B cell (primary cell): ENCODE measurements at regions not wholly inside any gene's neighbourhood (a gene's known extent, or its start where the extent isn't known, plus 50 kb on each side); places are given as distances from the start of the nearest gene placed in this dataset.

Experiments used
- ATAC-seq: fragments of 200-7000 bp; cut with Tn5 transposase; one replicate; pipeline ENCODE4 v1.10.0; 2021; ENCODE audit warnings: low read depth, mild to moderate bottlenecking, moderate number of reproducible peaks, moderate library complexity
- CTCF ChIA-PET: fragments of 350-600 bp; sonication (Branson Sonifier 250); formaldehyde crosslinking; loops from one replicate; lab custom pipeline; 2021; ENCODE audit warnings: antibody characterized with exemption, inconsistent platforms; lab: Charles Lee
- POLR2A ChIA-PET: fragments of 350-600 bp; sonication (Branson Sonifier 250); formaldehyde crosslinking; loops from one replicate; lab custom pipeline; 2021; ENCODE audit warnings: antibody characterized with exemption; lab: Charles Lee
- DNase-seq: peaks from one replicate; pipeline ENCODE4 v3.0.0; 2013
- H2AFZ ChIP-seq: 2 replicates; pipeline ENCODE4 v1.6.1; 2012; ENCODE audit warnings: mild to moderate bottlenecking, low read depth, low read length; ENCODE audit not compliant: insufficient read depth, poor library complexity, severe bottlenecking
- H3K27ac ChIP-seq, 2 donors: 1 replicate in 1 of 2; 2 replicates in 1 of 2; pipeline ENCODE4 v1.5.1; 2012 to 2013; ENCODE audit warnings: low read length in 2 of 2, mild to moderate bottlenecking in 2 of 2, moderate library complexity in 1 of 2
- H3K27me3 ChIP-seq, 4 experiments: fragments of 200-600 bp in 1 of 4; sonication (generic) in 1 of 4; replicated peaks in 1 of 4; 1 replicate in 2 of 4; 2 replicates in 2 of 4; pipeline versions ENCODE4 v1.6.1 to v1.7.0; 2013 to 2016; ENCODE audit warnings: low read length in 3 of 4, mild to moderate bottlenecking in 2 of 4, mixed read lengths in 1 of 4, moderate library complexity in 1 of 4; ENCODE audit not compliant: insufficient read depth in 4 of 4, control insufficient read depth in 3 of 4; ENCODE audit errors: control extremely low read depth in 1 of 4
- H3K36me3 ChIP-seq, 2 experiments: replicated peaks in 1 of 2; 1 replicate in 1 of 2; 2 replicates in 1 of 2; pipeline versions ENCODE4 v1.6.1 to v1.7.1; 2013; ENCODE audit warnings: low read length in 1 of 2; ENCODE audit not compliant: insufficient read depth in 2 of 2, control insufficient read depth in 1 of 2; ENCODE audit errors: control extremely low read depth in 1 of 2, extremely low read depth in 1 of 2
- H3K4me1 ChIP-seq, 2 donors: fragments of 200-600 bp in 1 of 2; sonication (generic) in 1 of 2; 1 replicate in 1 of 2; 2 replicates in 1 of 2; pipeline versions ENCODE4 v1.5.1 to v1.6.1; 2013 to 2017; ENCODE audit warnings: low read length in 2 of 2; ENCODE audit not compliant: control insufficient read depth in 2 of 2, insufficient read depth in 2 of 2
- H3K4me2 ChIP-seq: replicated peaks from 2 replicates; pipeline ENCODE3; 2012; ENCODE audit warnings: mild to moderate bottlenecking, low read depth, low read length; ENCODE audit not compliant: poor library complexity, severe bottlenecking
- H3K4me3 ChIP-seq, 5 experiments: fragments of 200-600 bp in 1 of 5; sonication (generic) in 1 of 5; 1 replicate in 3 of 5; 2 replicates in 2 of 5; pipeline versions ENCODE4 v1.5.1 to v1.7.0; 2011 to 2016; ENCODE audit warnings: low read length in 4 of 5, mild to moderate bottlenecking in 4 of 5, low read depth in 2 of 5, control low read depth in 1 of 5, moderate library complexity in 1 of 5; ENCODE audit not compliant: insufficient read depth in 1 of 5; ENCODE audit errors: control extremely low read depth in 1 of 5, extremely low read depth in 1 of 5
- H3K79me2 ChIP-seq: fragments of 200-600 bp; sonication (generic); one replicate; pipeline ENCODE4 v1.6.0; 2016; ENCODE audit warnings: low read length; ENCODE audit not compliant: control insufficient read depth, insufficient read depth
- H3K9ac ChIP-seq: fragments of 200-600 bp; sonication (generic); 2 replicates; pipeline ENCODE4 v1.6.1; 2017; ENCODE audit warnings: mild to moderate bottlenecking, low read length, moderate library complexity
- H3K9me3 ChIP-seq, 3 donors: one replicate each; pipeline versions ENCODE4 v1.6.1 to v1.7.1; 2013; ENCODE audit warnings: low read length in 2 of 3; ENCODE audit not compliant: control insufficient read depth in 2 of 3, insufficient read depth in 1 of 3; ENCODE audit errors: control extremely low read depth in 1 of 3
- H4K20me1 ChIP-seq: 2 replicates; pipeline ENCODE4 v1.6.0; 2012; ENCODE audit warnings: mild to moderate bottlenecking, low read length; ENCODE audit not compliant: insufficient read depth, control insufficient read depth, poor library complexity, severe bottlenecking
- H3K27ac Mint-ChIP-seq: one replicate; pipeline ENCODE4 v1.8.0; 2021; ENCODE audit warnings: mixed read lengths
- H3K27me3 Mint-ChIP-seq: one replicate; pipeline ENCODE4 v1.8.0; 2021; ENCODE audit warnings: mixed read lengths
- H3K4me1 Mint-ChIP-seq: one replicate; pipeline ENCODE4 v1.8.0; 2021; ENCODE audit warnings: mixed read lengths
- H3K4me3 Mint-ChIP-seq: one replicate; pipeline ENCODE4 v1.8.0; 2021; ENCODE audit warnings: mixed read lengths
- H3K9me3 Mint-ChIP-seq: one replicate; pipeline ENCODE4 v1.8.0; 2022; ENCODE audit warnings: mixed read lengths; ENCODE audit not compliant: insufficient read depth
- CTCF ChIP-seq: fragments of 200-600 bp; IDR thresholded peaks from one replicate; pipeline ENCODE4 v1.8.0; 2022; ENCODE audit warnings: antibody characterized with exemption, mild to moderate bottlenecking
- EZH2 ChIP-seq: IDR thresholded peaks from 2 replicates; pipeline ENCODE4 v1.6.1; 2012; ENCODE audit warnings: borderline replicate concordance, low read depth, mild to moderate bottlenecking, moderate library complexity, low read length; ENCODE audit not compliant: insufficient read depth, poor library complexity, severe bottlenecking
- WGBS: methylation state at CpG from one replicate; pipeline ENCODE4 v1.1.5; 2013; ENCODE audit warnings: missing lambda C conversion rate; ENCODE audit not compliant: insufficient coverage; 5-methylcytosine and 5-hydroxymethylcytosine counted together
- intact Hi-C: fragments of 100-400 bp; cut with micrococcal nuclease; formaldehyde crosslinking; loops from one replicate; pipeline ENCODE4 v1.10.0; 2022

DNA sequence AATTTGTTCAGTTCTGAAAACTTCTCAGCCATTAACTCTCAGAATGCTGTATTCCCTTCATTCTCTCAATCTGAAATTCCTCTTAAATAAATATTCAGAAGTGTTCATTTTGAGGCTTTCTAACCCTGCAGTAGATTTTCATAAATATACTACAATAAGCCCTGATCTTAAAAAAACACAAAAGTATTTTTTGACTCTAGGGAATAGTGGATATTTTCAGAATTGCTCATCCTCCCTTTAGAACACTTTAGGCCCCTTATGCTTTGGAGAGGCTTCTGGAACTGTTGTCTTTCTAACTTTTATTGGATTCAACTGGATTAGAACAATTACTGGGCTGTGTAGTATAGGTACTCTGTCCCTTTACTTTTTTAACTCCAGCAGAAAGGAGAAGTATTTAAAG, 1662.6 kb upstream of the MIR17HG start:
- H3K4me1 ChIP-seq, result no peaks in the 10 kb centered on the region
- no peaks in the 10 kb centered on the region for H3K27me3 ChIP-seq
- H3K27ac ChIP-seq, result no peak overlapping the region
- H3K9ac ChIP-seq, result no peak overlapping the region
- CTCF ChIA-PET, result no interaction called here
- H3K36me3 ChIP-seq, result no peaks in the 10 kb centered on the region
- no peaks in the 10 kb centered on the region for H4K20me1 ChIP-seq
- TF ChIP-seq EZH2 (no peak), CTCF (no peak)
- no peaks in the 10 kb centered on the region for H3K27me3 Mint-ChIP-seq
- no peak overlapping the region for H3K4me3 ChIP-seq
- DNase-seq (no peak), ATAC-seq (no peak)
- POLR2A ChIA-PET, result no interaction called here
- intact Hi-C loops, result no loop called here
- no peaks in the 10 kb centered on the region for H3K79me2 ChIP-seq
- H3K9me3 ChIP-seq, result peaks cover 0 to 10% (median 0%) of the 10 kb centered on the region in 3 donors
- no peak overlapping the region for H3K27ac Mint-ChIP-seq
- no peak overlapping the region for H3K4me3 Mint-ChIP-seq
- H2AFZ ChIP-seq, result no peak overlapping the region
- no peak overlapping the region for H3K4me2 ChIP-seq
- no peaks in the 10 kb centered on the region for H3K4me1 Mint-ChIP-seq
- H3K9me3 Mint-ChIP-seq, result peaks cover 3% of the 10 kb centered on the region

DNA sequence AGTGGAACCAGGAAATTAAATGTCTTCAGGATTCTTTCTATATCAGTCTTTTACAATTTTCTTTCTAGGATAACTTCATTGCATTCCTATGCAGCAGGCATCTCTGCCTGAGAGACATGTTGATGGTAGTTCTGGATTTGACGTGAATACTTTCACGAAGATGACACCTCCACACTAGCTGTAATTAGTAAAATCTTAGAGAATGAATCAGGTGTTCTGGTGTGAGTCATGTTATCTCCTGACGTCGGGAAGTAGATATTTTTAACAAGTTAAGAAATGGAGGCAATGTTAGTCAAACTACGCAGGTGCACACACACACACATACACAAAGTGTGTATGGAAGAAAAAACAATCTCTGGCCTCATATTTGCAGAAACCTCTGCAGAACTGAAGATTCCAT, 1661.3 kb upstream of the MIR17HG start:
- H3K9me3 Mint-ChIP-seq, result no peaks in the 10 kb centered on the region
- H3K4me2 ChIP-seq, result no peak overlapping the region
- H2AFZ ChIP-seq, result no peak overlapping the region
- H3K36me3 ChIP-seq, result no peaks in the 10 kb centered on the region
- H3K27ac Mint-ChIP-seq, result no peak overlapping the region
- no peak overlapping the region for H3K4me3 Mint-ChIP-seq
- H3K4me3 ChIP-seq, result no peak overlapping the region
- DNase-seq (no peak), ATAC-seq (no peak)
- no peaks in the 10 kb centered on the region for H3K4me1 ChIP-seq
- no peaks in the 10 kb centered on the region for H3K27me3 ChIP-seq
- ChIA-PET POLR2A (no interaction called here), CTCF (no interaction called here)
- H3K27me3 Mint-ChIP-seq, result no peaks in the 10 kb centered on the region
- no CpG with 5 or more reads among the region's 5 CpGs for WGBS
- intact Hi-C loops, result no loop called here
- no peak overlapping the region for H3K27ac ChIP-seq
- H3K9ac ChIP-seq, result no peak overlapping the region
- peaks cover 0 to 10% (median 0%) of the 10 kb centered on the region in 3 donors for H3K9me3 ChIP-seq
- no peaks in the 10 kb centered on the region for H3K79me2 ChIP-seq
- H3K4me1 Mint-ChIP-seq, result no peaks in the 10 kb centered on the region
- TF ChIP-seq CTCF (no peak), EZH2 (no peak)
- H4K20me1 ChIP-seq, result no peaks in the 10 kb centered on the region
